GM12878 (cell line): ENCODE measurements at regions not wholly inside any gene's neighbourhood (a gene's known extent, or its start where the extent isn't known, plus 50 kb on each side); places are given as distances from the start of the nearest gene placed in this dataset.
A peak's percentile ranks its signal among the peaks of the same experiment; 100 is the strongest.

Source experiments
- ATAC-seq: fragments of 200-7000 bp; cut with Tn5 transposase; 3 replicates; pipeline ENCODE4 v1.9.1; 2020; ENCODE audit warnings: mild to moderate bottlenecking, moderate library complexity
- BruUV-seq: library from RNA; stranded (reverse); fragments of 400-500 nt; replicated peaks from 2 replicates; lab custom pipeline; 2021; lab: Mats Ljungman, UMichigan
- CTCF ChIA-PET: fragments of 300-600 bp; sonication (Branson Sonifier 250); formaldehyde crosslinking; extraction: SDS; loops from one replicate; lab custom pipeline; 2021; ENCODE audit warnings: inconsistent platforms; lab: Yijun Ruan, JAX
- POLR2A ChIA-PET: fragments of 350-600 bp; formaldehyde crosslinking; extraction: SDS; loops from one replicate; lab custom pipeline; 2021; ENCODE audit warnings: inconsistent platforms; lab: Charles Lee
- RAD21 ChIA-PET: fragments of 300-600 bp; sonication (Branson Sonifier 250); formaldehyde crosslinking; loops from one replicate; lab custom pipeline; 2023; ENCODE audit warnings: antibody characterized with exemption; ENCODE audit not compliant: unreplicated experiment; lab: Charles Lee
- SMC1A ChIA-PET: fragments of 300-600 bp; sonication (Branson Sonifier 250); formaldehyde crosslinking; loops from one replicate; lab custom pipeline; 2023; ENCODE audit not compliant: unreplicated experiment, uncharacterized antibody; lab: Charles Lee
- DNase-seq: peaks from one replicate; pipeline ENCODE4 v3.0.0-alpha.2; 2011; ENCODE audit warnings: low read depth, low spot score
- FAIRE-seq: peaks from 3 replicates; lab custom pipeline; 2011; peaks lifted over from hg19 to GRCh38; lab: Jason Lieb, UNC
- H2AFZ ChIP-seq: 2 replicates; pipeline ENCODE4 v1.6.0; 2011; ENCODE audit warnings: low read depth, low read length, control low read depth; ENCODE audit not compliant: control insufficient read depth
- H3K27ac ChIP-seq: 2 replicates; pipeline ENCODE4 v1.5.1; 2011; ENCODE audit warnings: control low read depth; ENCODE audit not compliant: control insufficient read depth, insufficient read depth
- H3K27me3 ChIP-seq, 2 experiments: replicated peaks in 1 of 2; 2 replicates each; pipeline versions ENCODE4 v1.6.0 to v1.6.1; 2011; ENCODE audit warnings: low read length in 1 of 2; ENCODE audit not compliant: control insufficient read depth in 2 of 2, insufficient read depth in 2 of 2
- H3K36me3 ChIP-seq, 2 experiments: 2 replicates each; pipeline ENCODE4 v1.5.1; 2011; ENCODE audit warnings: low read length in 1 of 2; ENCODE audit not compliant: control insufficient read depth in 2 of 2, insufficient read depth in 2 of 2
- H3K4me1 ChIP-seq: 2 replicates; pipeline ENCODE4 v1.6.1; 2011; ENCODE audit warnings: mild to moderate bottlenecking, low read length, moderate library complexity, mixed read lengths; ENCODE audit not compliant: control insufficient read depth, insufficient read depth
- H3K4me2 ChIP-seq: 2 replicates; pipeline ENCODE4 v1.6.0; 2011; ENCODE audit warnings: control low read depth; ENCODE audit not compliant: control insufficient read depth, insufficient read depth
- H3K4me3 ChIP-seq: fragments of 200-600 bp; sonication (generic); 2 replicates; pipeline ENCODE4 v1.5.1; 2016
- H3K79me2 ChIP-seq: 2 replicates; pipeline ENCODE4 v1.6.0; 2011; ENCODE audit warnings: low read length; ENCODE audit not compliant: control insufficient read depth, insufficient read depth
- H3K9ac ChIP-seq: 2 replicates; pipeline ENCODE4 v1.8.0; 2011; ENCODE audit warnings: low read length, control low read depth, mixed read lengths; ENCODE audit not compliant: control insufficient read depth, insufficient read depth
- H3K9me3 ChIP-seq: replicated peaks from 3 replicates; pipeline ENCODE4 v1.5.1; 2011; ENCODE audit warnings: mild to moderate bottlenecking, low read length; ENCODE audit not compliant: control insufficient read depth, insufficient read depth
- H4K20me1 ChIP-seq: 2 replicates; pipeline ENCODE4 v1.6.0; 2011; ENCODE audit not compliant: control insufficient read depth, insufficient read depth
- RELB ChIP-seq: fragments of 450-650 bp; IDR thresholded peaks from 2 replicates; pipeline ENCODE4 v1.6.1; 2017; ENCODE audit warnings: low read depth, mild to moderate bottlenecking, moderate library complexity
- SPI1 ChIP-seq: IDR thresholded peaks from 2 replicates; pipeline ENCODE4 v1.6.1; 2011; ENCODE audit warnings: low read depth, mild to moderate bottlenecking, low read length, moderate library complexity, borderline replicate concordance; ENCODE audit not compliant: insufficient read depth
- ZNF24 ChIP-seq: fragments of 450-650 bp; IDR thresholded peaks from 2 replicates; pipeline ENCODE4 v1.6.1; 2017; ENCODE audit warnings: antibody characterized with exemption, mild to moderate bottlenecking
- WGBS: methylation state at CpG from one replicate; pipeline ENCODE4 v1.1.6; 2016; ENCODE audit warnings: low lambda C conversion rate; ENCODE audit not compliant: insufficient replicate concordance, insufficient coverage; ENCODE audit errors: missing lambda C conversion rate; 5-methylcytosine and 5-hydroxymethylcytosine counted together
- in situ Hi-C: fragments of 300-500 bp; cut with MboI; formaldehyde crosslinking; loops from 9 replicates; pipeline ENCODE4 v1.14.3; 2018; ENCODE audit warnings: mixed read lengths
- intact Hi-C: fragments of 100-400 bp; cut with micrococcal nuclease; formaldehyde crosslinking; loops from one replicate; pipeline ENCODE4 v1.14.2; 2022; ENCODE audit not compliant: unreplicated experiment

- DNase-seq (no peak), ATAC-seq (no peak), FAIRE-seq (no peak)
- POLR2A ChIA-PET, result no interaction called here
- CTCF ChIA-PET, result no interaction called here
- WGBS, result 60% methylated on average over 2 of the region's 2 CpGs
- Histone ChIP-seq H3K4me2 (no peak overlapping the region), H3K27ac (no peak overlapping the region), H4K20me1 (no peaks in the 10 kb centered on the region), H3K4me1 (no peaks in the 10 kb centered on the region), H3K79me2 (no peaks in the 10 kb centered on the region), H3K36me3 (no peaks in the 10 kb centered on the region), H2AFZ (no peak overlapping the region), H3K27me3 (no peaks in the 10 kb centered on the region), H3K9me3 (no peaks in the 10 kb centered on the region), H3K4me3 (no peak overlapping the region), H3K9ac (no peak overlapping the region)
- SMC1A ChIA-PET, result no interaction called here
- intact Hi-C loops (no loop called here), in situ Hi-C loops (no loop called here)
- BruUV-seq, result no TSS peak
- RAD21 ChIA-PET, result no interaction called here
- no peak for TF ChIP-seq ZNF24
Observed at GRCh38 chr2:225996462-225996828, 596.9 kb downstream of the NYAP2 start.

- ChIA-PET SMC1A (interaction anchor here (1.0 kb wide), 1 partner anchor 11 kb away, joined by 3 read pairs; no protein-coding TSS in a partner anchor), RAD21 (no interaction called here), POLR2A (no interaction called here), CTCF (no interaction called here)
- H3K4me1 ChIP-seq, result no peaks in the 10 kb centered on the region
- WGBS, result 0% methylated on average over 2 of the region's 2 CpGs
- TF ChIP-seq RELB, result no peak
- 0 out of 2 replicates have a peak, but pooled peaks have one; percentile 19 for TF ChIP-seq SPI1
- DNase-seq (no peak), ATAC-seq (no peak), FAIRE-seq (no peak)
- no peaks in the 10 kb centered on the region for H3K9me3 ChIP-seq
- in situ Hi-C loops, result no loop called here
- no peaks in the 10 kb centered on the region for H3K27me3 ChIP-seq
- no peak overlapping the region for H3K4me2 ChIP-seq
- BruUV-seq, result no TSS peak
- H3K79me2 ChIP-seq, result no peaks in the 10 kb centered on the region
- H3K9ac ChIP-seq, result no peak overlapping the region
- intact Hi-C loops, result no loop called here
- H4K20me1 ChIP-seq, result no peaks in the 10 kb centered on the region
- H2AFZ ChIP-seq, result no peak overlapping the region
- H3K36me3 ChIP-seq, result no peaks in the 10 kb centered on the region
- H3K4me3 ChIP-seq, result no peak overlapping the region
- no peak overlapping the region for H3K27ac ChIP-seq
Observed at GRCh38 chr2:225995796-225996461, 596.4 kb downstream of the NYAP2 start.
